Midbrain (tissue), 1 donor: ENCODE measurements at regions not wholly inside any gene's neighbourhood (a gene's known extent, or its start where the extent isn't known, plus 50 kb on each side); places are given as distances from the start of the nearest gene placed in this dataset.
"Not testable (repeated sequence)": the region's sequence is repeated elsewhere in the genome, so short reads cannot be mapped to it uniquely, and the experiment has no call there.

Source experiments
- DNase-seq: peaks from one replicate; lab custom pipeline; 2025; lab: John Stamatoyannopoulos, UW

DNA sequence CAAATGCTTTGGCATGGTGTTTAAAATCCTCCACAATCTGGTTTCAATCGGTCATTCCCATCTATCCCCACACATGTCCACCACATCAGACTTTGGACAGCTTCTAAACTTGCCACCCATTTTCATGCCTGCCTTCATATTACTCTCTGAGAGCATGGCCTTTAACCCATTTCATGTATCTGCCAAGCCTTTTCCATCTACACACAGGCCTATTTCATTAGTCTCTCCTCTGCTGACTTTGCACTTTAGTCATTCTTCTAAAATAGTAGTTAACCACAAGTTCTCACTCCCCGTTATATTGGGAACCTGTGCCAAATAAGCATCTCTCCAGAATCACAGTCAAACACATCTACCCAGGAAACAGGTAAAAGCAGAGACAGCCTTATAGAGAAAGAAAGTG, 142.2 kb downstream of the MZT1 start:
- DNase-seq = no peak

DNA sequence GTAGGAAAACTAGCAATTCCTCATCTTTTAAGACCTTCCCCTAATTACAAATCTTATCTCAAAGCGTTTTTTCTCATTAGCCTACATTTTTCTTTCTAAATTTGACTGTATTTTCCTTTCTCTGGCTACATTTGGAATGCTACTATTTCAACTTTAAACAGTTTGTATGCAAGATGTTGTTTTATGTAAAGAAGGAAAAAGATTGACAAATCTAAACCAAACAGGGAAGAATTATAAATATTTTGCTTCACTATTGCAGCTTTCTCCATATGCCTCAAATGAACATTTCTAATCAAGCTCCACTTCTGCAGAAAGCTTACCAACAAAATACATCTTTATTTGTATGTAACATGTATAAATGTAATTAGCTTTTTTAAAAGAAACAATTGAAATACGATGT, 156.2 kb downstream of the MZT1 start:
- no peak for DNase-seq

DNA sequence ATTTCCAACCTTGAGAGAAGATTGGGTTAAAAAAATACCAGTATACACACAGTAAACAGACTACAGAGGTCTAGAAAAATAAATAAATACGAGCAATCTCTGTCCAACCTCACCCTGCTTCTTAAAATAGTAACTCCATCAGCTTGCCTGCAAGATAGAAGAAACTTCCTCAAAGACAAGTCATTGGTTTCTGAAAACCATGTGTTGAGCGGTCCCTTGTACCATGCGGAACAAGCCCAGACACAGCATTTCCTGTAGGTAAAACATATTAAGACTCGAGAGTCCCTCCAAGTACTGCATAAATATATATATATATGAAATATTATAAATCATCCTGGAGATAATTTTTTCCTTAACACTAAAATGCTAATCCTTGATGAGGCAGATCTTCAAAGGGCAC, 157.4 kb downstream of the MZT1 start:
- DNase-seq = no peak

DNA sequence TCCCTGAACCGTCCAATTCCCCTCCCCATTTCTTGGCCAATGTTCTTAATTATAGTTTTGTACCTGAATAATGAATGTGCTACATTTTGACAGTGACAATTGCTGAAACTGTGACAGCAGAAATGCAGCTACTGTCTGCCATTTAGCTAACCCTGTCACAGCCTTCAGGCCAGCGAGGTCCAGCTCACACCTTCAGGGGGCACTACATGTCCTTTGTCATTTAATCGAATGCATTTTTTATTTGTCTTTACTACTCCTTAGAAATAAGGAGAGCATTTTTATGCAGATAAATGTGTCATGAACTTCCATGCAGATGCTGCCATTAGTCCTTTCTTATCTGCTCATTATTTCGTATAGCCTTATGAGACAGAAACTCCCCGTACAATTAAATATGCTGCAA, 159.9 kb downstream of the MZT1 start:
- no peak for DNase-seq

DNA sequence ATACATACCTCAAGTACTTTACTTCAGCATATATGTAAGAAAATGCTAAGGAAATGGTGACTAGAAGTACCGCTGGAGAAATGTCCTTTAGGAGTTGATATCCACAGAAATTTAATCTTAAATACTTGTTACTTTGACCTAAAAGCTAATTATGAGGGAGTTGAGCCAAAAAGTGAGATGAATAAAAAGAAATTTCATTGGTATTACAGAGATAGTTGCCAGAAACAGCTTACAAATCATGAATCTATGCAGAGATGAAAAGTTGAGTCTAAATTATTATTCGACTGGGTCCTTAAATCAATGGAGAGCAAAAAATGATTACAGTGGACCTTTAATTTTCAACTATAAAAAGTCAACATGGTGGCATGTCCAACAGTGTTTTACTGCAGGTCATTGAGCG, 160.9 kb downstream of the MZT1 start:
- DNase-seq = no peak

DNA sequence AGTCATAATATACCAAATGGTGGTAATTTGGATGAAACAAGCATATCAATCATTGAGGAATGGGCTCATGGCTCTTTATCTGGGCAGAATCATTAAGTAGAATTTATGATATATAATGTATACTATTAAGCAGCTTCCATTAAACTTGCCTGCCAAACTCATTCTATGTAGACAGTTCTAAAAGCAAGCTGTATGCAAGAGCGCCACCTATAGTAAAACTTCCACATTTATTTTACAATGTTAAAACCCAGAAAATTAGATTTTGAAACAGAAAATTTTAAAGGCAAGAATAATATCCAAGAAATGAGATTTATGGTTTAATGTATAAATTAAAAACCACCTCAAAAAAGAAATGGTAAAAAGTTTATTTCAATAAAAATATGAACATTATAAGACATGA, 161.5 kb downstream of the MZT1 start:
- DNase-seq = peak; percentile 3

DNA sequence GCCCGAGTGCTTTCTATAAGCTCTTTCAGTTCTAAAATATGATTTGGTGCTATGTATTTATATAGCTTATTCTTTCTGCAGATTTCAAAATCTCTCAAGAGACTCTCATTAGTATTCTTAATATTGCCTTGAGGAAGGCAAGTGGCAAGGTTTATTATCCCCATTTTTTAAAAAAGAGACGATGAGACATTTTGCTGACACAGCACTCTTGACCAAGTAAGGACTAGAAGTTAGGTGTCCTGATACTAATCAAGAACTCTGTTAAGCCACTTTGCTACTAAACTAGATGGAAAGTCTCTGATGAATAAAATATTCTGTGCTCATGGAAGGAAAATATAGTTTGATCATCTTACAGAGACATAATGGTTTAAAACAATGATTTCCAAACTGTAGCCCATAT, 164.7 kb downstream of the MZT1 start:
- DNase-seq = no peak

DNA sequence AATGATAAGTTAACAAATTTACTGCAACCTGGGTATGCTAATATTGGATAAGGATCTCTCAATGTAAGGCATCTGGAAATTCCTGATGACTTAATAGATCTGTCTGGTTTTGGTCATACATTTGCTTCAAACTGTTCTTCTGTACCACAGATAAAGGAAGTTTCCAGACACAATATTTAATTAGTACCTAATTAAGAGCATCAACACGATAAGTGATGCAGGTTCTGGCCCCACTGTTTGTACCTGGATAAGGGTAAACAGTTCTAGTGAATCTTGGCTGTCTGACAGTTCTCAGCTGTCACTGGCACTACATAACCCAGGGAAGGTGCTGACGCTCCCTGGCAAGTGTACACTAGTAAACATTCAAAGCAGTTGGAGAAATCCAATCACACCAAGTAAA, 165.6 kb downstream of the MZT1 start:
- DNase-seq = no peak

DNA sequence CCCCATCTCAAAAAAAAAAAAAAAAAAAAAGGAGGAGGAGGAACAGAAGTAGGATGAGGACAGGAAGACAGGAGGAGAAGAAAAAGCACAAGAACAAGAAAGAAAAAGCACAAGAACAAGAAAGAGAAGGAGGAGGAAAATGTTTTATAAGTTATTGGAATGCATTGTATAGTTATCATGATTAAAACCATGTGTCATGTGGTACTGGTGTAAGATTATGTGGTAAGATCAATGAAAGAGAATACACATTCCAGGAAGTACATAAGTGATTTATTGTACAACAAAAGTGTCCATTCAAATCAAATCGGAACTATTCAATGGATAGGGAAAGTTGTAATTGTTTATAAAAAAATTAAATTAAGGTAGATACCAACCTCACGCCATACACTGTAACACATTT, 167.7 kb downstream of the MZT1 start:
- DNase-seq = no peak

DNA sequence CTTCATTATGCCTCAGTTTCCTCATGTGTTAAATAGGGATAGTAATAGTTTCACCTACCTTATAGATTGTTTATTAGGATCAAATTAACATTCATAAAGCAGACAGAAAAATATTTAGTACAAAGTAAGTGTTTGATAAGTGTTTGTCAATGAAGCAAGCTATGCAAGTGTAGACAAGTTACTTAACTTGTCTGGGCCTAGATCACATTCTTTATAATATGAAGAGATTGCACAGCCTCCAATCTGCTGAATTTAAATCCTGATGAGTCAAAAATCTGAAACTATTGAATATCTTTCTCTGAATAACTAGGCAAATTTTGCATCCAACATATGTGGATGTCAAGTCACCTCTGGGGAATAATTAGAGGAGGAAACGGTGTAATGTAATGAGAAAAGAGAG, 170.5 kb downstream of the MZT1 start:
- DNase-seq = no peak

DNA sequence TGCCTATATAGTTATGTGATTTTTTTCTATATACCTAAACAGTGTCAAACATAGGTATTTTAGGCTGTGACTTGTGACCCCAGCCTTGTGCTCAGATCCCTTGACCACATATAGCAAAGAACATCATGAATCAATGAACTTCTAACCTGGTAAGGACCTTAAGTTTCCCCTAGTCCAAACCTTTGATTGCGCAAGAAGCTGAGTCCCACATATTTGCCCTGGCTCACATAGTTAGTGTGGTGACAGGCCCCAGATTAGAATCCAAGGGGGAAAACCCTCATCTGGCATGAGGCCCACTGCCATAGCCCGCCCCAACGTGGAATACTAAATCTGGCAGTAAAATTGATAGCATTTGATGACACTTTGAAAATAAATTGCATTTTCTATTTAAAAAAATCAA, 171.8 kb downstream of the MZT1 start:
- no peak for DNase-seq

DNA sequence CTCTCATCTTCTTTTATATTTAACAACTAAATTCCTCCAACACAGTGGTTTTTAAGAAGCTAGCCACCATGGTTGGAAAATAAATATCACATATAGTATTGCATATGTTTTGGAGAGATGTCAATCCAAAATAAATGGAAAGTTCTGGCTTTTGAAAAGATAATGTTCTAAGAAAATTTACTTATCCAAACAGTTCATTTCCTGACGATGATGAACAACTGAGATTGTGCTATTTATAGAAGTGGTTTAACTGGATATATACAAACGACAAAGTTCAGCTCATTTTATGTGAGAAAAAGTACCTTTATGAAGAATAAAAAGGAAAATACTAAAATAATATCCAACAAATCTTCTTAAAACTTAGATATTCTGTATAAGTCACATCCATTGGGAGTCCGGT, 174.7 kb downstream of the MZT1 start:
- no peak for DNase-seq

DNA sequence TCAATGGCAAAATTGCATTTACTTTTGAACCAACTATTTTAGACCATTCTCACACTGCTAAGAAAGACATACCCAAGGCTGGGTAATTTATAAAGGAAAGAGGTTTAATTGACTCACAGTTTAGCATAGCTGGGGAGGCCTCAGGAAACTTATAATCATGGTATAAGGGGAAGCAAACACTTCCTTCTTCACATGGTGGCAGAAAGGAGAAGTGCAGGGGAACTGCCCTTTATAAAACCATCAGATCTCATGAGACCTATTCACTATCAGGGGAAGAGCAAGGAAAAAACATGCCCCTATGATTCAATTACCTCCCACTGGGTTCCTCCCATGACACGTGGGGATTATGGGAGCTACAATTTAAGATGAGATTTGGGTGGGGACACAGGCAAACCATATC, 181.5 kb downstream of the MZT1 start:
- not testable (repeated sequence) for DNase-seq

DNA sequence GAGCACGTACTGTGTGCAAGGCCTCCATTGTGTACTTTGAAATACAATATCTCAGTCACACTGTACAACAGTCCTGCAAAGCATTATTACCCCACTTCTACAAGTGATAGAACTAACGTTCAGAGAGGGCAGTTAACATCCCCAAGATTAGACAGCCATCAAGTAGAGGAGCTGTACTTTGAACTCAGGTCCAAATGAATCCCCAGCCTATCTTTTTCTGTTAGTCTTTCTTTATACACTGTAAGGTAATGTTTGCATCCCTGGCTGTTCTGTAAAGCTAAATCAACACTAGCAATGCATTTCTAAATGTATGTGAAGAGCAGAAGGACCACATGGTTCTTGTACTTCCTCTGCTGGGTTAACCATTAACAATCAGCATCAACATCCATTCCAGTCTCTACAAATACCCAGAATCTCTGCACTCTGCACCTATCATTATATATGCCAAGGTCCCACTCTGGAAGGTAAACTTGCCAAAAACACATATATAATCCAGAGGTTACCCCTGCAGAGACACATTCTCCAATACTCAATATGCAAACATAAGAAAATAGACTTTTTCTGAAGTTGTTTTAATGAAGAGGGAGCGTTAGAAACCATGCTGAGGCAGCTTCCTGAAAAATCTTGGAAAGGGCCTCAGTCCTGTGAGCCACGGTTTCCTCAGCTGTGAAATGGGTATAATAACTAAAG, 182.3 kb downstream of the MZT1 start:
- no peak for DNase-seq

DNA sequence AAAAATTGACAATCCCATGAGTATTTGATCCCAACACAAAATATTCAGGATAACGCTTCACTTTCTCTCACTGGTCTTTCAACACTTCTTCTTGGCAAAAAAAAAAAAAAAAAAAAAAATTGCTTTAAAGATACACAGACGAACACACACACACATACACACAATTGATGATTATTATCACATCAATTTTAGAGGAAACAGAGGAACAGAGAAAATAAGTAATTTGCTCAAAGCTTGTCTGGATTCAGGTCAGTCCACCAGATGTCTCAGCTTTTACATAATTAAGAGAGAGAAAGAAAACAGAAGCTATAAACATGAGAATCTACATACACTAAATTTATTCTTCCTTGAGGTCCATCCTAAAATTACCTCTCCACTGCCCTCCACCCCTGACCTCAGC, 183.4 kb downstream of the MZT1 start:
- DNase-seq = no peak

DNA sequence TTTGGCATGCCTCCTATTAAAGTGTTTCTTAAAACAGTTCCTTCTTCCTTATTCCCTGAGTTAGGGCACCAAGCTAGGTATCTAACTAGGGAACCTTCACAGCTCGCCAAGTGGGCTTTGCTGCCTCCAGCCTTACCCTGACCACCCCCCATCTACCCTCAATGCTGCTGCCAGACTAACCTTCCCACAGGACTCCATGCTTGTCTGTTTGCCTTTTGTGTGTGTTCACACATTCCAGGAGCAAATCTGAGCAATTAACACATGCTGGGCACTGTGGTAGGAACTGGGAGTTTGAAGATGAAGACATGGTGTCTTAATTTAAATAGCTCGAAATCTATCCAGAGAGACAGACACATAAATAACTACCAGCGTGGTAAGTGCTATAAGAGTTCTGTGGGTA, 185.2 kb downstream of the MZT1 start:
- no peak for DNase-seq

DNA sequence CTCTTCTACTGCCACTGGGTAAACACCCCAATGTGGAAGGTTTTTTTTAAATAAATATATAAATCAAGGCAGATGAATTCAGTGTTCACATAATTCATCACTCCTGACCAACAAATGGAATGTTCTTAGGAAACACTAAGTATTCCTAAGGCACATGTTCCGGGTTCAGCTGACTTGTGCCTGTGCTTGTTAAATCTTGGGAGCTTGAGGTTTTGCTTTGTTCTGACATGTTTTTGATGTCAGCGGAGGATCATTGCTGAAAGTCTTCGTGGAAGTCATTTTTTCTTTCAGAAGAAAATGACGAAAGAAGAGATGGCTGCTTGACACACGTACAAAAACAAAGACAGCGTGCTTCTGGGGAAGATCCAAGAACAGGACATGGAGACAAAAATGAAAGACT, 185.8 kb downstream of the MZT1 start:
- no peak for DNase-seq

DNA sequence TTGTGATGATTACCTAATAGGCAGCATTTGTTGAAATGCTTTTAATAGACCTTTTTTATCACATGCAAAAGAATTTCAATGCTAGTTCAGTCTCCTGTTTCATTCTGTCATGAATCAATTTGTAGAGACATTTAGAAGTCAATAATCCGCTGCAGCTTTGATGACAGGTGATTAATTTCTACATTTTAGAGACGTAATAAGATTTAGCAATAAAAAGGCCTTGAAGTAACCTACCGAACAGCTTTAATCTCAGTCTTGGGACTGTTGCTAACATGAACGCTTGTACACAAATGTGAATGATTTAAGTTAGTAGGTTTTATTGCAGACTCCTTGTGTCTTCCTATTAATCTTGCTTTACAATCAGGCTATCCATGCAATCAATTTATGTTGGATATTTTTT, 186.5 kb downstream of the MZT1 start:
- DNase-seq = no peak

DNA sequence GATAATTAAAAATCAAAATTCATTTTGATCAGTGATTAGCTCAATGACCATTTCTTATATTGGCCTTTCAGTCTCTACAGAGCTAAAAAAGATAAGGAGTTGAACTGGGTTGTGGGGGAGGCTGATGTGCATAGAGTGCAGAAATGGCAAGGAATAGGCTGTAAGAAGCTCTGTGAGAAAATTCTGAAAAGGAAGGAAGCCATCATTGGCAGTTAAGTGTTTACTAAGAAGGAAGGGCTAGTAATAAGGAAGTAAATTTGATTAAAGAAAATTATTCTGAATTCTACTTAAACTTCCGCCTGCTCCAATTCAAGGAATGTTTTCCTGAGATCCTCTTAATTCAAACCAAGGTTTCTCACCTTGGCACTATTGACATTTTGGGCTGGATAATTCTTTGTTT, 187.5 kb downstream of the MZT1 start:
- no peak for DNase-seq

DNA sequence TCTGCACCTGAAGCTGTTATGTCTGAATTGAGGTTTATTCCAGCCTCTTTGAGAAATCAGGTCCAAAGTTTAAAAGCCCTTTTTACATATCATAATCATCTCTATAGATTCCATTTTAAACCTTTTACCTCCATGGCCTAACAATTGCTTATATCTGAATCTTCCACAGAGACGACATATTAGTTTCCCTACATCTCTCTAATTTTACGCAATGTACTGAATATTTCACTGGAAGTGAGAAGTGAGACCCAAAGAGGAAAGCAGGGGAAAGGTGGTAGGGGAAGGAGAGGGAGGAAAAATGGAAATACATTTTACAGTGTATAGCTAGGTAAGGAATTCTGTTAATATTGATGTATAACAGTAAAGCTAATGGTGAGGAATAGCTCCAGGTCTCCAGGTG, 189.6 kb downstream of the MZT1 start:
- DNase-seq = no peak

DNA sequence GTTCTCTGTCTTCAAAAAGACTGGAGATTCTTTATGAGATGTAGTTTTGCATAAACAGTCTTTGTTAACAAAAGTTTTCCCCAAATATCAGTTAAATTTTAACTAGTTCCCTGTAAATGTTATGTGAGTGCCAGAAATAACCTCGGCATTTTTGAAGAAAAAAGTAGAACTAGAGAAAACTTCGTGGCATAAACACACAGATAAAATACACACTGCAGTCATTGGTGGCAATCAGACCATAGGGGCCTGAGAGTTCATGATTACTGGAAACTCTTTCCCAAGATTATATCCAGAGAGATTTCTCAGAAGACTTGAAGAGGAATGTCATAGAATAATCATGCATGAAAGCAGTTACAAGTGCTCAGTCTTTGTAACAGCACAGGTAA, 190.0 kb downstream of the MZT1 start:
- DNase-seq = no peak

DNA sequence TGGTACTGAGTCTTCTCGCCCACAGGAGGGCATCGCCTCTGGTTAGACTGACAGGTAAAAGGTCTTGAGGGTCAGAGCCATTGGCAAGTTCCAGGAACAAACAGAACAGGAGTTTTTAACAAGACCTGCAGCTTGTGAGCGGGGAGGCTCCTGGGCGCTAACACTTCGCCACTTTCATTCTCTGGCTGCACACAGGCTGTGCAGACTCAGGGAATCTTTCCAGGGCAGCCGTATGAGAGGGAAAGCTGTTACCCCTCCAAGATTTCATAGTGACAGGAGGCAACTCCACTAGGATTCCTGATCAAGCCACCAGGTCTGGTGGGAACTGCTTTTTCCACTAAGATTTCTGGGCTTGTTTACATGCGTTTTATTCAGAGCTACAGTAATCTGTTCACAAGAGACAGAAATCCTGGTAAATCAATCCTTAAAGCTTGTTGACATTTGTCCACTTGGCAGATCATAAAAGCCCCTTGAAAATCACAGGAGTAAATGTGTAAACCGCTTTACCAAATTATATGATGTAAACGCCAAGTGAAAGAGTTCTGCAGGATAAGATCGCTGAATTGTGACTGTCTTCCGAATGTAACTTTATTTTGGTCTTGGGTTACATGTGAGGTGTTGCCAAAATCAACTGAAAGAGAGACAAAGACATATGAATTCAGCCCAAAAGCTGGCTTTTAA, 190.6 kb downstream of the MZT1 start:
- peak; percentile 0 for DNase-seq

DNA sequence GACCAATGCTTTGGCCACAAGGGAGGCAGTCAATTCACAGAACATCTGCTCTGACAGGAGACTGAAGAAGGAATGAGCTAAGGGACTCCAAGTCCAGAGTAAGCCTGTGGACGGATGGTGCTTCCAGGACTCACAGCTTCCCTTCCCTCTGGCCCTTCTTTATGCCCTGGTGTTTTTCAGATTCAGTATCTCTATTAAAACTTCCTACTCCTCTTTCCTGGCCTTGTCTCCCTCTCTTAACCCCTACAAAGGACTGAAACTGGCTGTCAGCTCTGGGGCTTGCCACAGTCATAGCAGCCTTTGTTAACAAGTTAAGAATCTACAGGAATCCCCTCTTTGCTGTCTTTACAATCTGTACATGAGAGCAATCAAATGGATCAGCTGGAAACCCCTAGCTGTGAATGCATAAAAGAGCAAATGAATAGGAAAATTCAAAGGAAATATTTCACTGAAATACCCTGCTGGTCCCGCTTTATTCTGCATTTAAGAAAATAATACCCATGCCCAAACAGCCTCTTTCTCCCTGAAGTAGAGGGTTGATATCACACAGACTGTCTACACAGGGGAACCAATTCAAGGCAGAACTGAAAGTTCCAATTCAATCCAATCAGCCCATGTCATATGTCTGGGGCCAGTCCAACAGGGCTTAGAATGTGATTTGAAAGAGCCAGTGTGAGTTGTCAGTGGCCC, 192.3 kb downstream of the MZT1 start:
- DNase-seq = no peak

DNA sequence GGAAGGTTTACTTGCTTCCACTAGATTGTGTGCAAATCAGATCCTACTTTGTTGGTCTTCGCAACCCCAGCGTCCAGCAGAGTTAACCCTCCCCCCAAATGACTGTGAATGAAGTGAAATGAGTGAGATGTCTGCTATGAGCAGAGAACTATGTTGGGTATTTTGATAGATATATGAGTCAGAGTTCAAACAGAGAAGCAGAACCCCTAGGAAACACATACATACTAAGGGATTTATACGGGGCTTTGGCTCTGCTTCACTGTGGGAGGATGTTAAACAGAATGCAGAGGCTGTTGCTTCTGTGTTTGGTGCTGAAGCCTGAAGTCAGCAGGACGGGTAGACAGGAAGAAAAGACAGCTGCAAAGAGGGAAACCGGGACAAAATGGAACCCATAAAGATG, 197.0 kb downstream of the MZT1 start:
- DNase-seq = no peak
